Neural cell (in vitro differentiated cells): ENCODE measurements at regions not wholly inside any gene's neighbourhood (a gene's known extent, or its start where the extent isn't known, plus 50 kb on each side); places are given as distances from the start of the nearest gene placed in this dataset.

Source experiments
- H2AFZ ChIP-seq: fragments of 200-600, 300-800 bp; sonication (generic), shearing (Covaris generic); 2 replicates; pipeline ENCODE4 v1.6.0; 2014; ENCODE audit warnings: low read depth, mild to moderate bottlenecking, antibody characterized with exemption, low read length, moderate library complexity
- H3F3A ChIP-seq: fragments of 200-600 bp; shearing (Covaris generic); 2 replicates; pipeline ENCODE4 v1.6.1; 2016; ENCODE audit warnings: mild to moderate bottlenecking, moderate library complexity, mixed read lengths, antibody characterized with exemption, low read length; ENCODE audit not compliant: insufficient read depth, poor library complexity, severe bottlenecking
- H3K27ac ChIP-seq: fragments of 200-600, 300-800 bp; sonication (generic), shearing (Covaris generic); 2 replicates; pipeline ENCODE4 v1.5.1; 2014; ENCODE audit warnings: mild to moderate bottlenecking, low read length, moderate library complexity
- H3K27me3 ChIP-seq: fragments of 300-800, 200-600 bp; sonication (generic), shearing (Covaris generic); 2 replicates; pipeline ENCODE4 v1.6.0; 2014; ENCODE audit warnings: mild to moderate bottlenecking, low read depth, low read length, moderate library complexity; ENCODE audit not compliant: insufficient read depth
- H3K36me3 ChIP-seq: fragments of 300-800, 200-600 bp; sonication (generic), shearing (Covaris generic); 2 replicates; pipeline ENCODE4 v1.5.1; 2014; ENCODE audit warnings: mild to moderate bottlenecking, antibody characterized with exemption, low read length, moderate library complexity; ENCODE audit not compliant: insufficient read depth
- H3K4me2 ChIP-seq: fragments of 300-800, 200-600 bp; sonication (generic), shearing (Covaris generic); 2 replicates; pipeline ENCODE4 v1.6.0; 2014; ENCODE audit warnings: mild to moderate bottlenecking, low read length
- H3K4me3 ChIP-seq: fragments of 300-800, 200-600 bp; sonication (generic), shearing (Covaris generic); 2 replicates; pipeline ENCODE4 v1.5.1; 2014; ENCODE audit warnings: mild to moderate bottlenecking, low read length, moderate library complexity
- H3K79me2 ChIP-seq: fragments of 200-600 bp; shearing (Covaris generic); replicated peaks from 2 replicates; pipeline ENCODE4 v1.6.0; 2014; ENCODE audit warnings: mild to moderate bottlenecking, low read length, moderate library complexity; ENCODE audit not compliant: insufficient read depth
- H3K9ac ChIP-seq: fragments of 300-800, 200-600 bp; sonication (generic), shearing (Covaris generic); 2 replicates; pipeline ENCODE4 v1.6.1; 2016; ENCODE audit warnings: mild to moderate bottlenecking, low read length, mixed read lengths
- H3K9me2 ChIP-seq: fragments of 200-600 bp; shearing (Covaris generic); 2 replicates; pipeline ENCODE4 v1.6.1; 2016; ENCODE audit warnings: mild to moderate bottlenecking, low read length, mixed read lengths; ENCODE audit not compliant: insufficient read depth
- H3K9me3 ChIP-seq: fragments of 200-600, 300-800 bp; sonication (generic), shearing (Covaris generic); 2 replicates; pipeline ENCODE4 v1.6.1; 2016; ENCODE audit warnings: mild to moderate bottlenecking, mixed run types, low read length, moderate library complexity, mixed read lengths
- H4K20me1 ChIP-seq: fragments of 200-600 bp; shearing (Covaris generic); 2 replicates; pipeline ENCODE4 v1.6.1; 2016; ENCODE audit warnings: mild to moderate bottlenecking, mixed run types; ENCODE audit not compliant: insufficient read depth
- CTCF ChIP-seq: fragments of 450-650 bp; IDR thresholded peaks from 2 replicates; pipeline ENCODE4 v1.5.1; 2014; ENCODE audit warnings: antibody characterized with exemption, mild to moderate bottlenecking, moderate library complexity; ENCODE audit not compliant: poor library complexity, severe bottlenecking
- EP300 ChIP-seq: fragments of 450-650 bp; conservative IDR thresholded peaks from 2 replicates; pipeline ENCODE4 v1.6.1; 2014; ENCODE audit warnings: antibody characterized with exemption, mild to moderate bottlenecking, moderate library complexity; ENCODE audit not compliant: poor library complexity, severe bottlenecking
- POLR2AphosphoS5 ChIP-seq: IDR thresholded peaks from 2 replicates; pipeline ENCODE4 v1.6.1; 2012
- REST ChIP-seq: IDR thresholded peaks from 2 replicates; pipeline ENCODE4 v1.6.1; 2012; ENCODE audit warnings: borderline replicate concordance
- SMC3 ChIP-seq: fragments of 450-650 bp; conservative IDR thresholded peaks from 2 replicates; pipeline ENCODE4 v1.6.1; 2014; ENCODE audit warnings: antibody characterized with exemption, mild to moderate bottlenecking, moderate library complexity; ENCODE audit not compliant: poor library complexity
- TAF1 ChIP-seq: IDR thresholded peaks from 2 replicates; pipeline ENCODE4 v1.6.1; 2012; ENCODE audit warnings: low read depth

GRCh38 chr1:57879700-57880099 is 455.8 kb upstream of the DAB1 start:
- no peak overlapping the region for H3K27ac ChIP-seq
- no peaks in the 10 kb centered on the region for H4K20me1 ChIP-seq
- H3K9me2 ChIP-seq, result no peaks in the 10 kb centered on the region
- H3K79me2 ChIP-seq, result no peaks in the 10 kb centered on the region
- no peaks in the 10 kb centered on the region for H3F3A ChIP-seq
- no peak overlapping the region for H3K9ac ChIP-seq
- H2AFZ ChIP-seq, result no peak overlapping the region
- TF ChIP-seq REST, result no peak
- TF ChIP-seq POLR2AphosphoS5, result no peak
- TF ChIP-seq CTCF, result no peak
- no peak overlapping the region for H3K4me3 ChIP-seq
- H3K9me3 ChIP-seq, result no peaks in the 10 kb centered on the region
- no peaks in the 10 kb centered on the region for H3K27me3 ChIP-seq
- no peak overlapping the region for H3K4me2 ChIP-seq
- no peaks in the 10 kb centered on the region for H3K36me3 ChIP-seq

GRCh38 chr1:57874418-57874877 is 450.6 kb upstream of the DAB1 start:
- Histone ChIP-seq H3F3A (no peaks in the 10 kb centered on the region), H3K9me2 (no peaks in the 10 kb centered on the region), H3K9ac (peak overlapping the region; percentile 9), H3K27me3 (no peaks in the 10 kb centered on the region), H4K20me1 (no peaks in the 10 kb centered on the region), H3K9me3 (no peaks in the 10 kb centered on the region), H3K36me3 (no peaks in the 10 kb centered on the region), H3K4me2 (no peak overlapping the region), H3K27ac (peak overlapping the region; percentile 50), H3K79me2 (no peaks in the 10 kb centered on the region), H2AFZ (no peak overlapping the region), H3K4me3 (no peak overlapping the region)
- TF ChIP-seq REST (no peak), EP300 (peak; percentile 44), TAF1 (no peak), POLR2AphosphoS5 (peak; percentile 18), SMC3 (peak; percentile 19)
